ENCODE measurements at regions not wholly inside any gene's neighbourhood (a gene's known extent, or its start where the extent isn't known, plus 50 kb on each side); places are given as distances from the start of the nearest gene placed in this dataset.

DNA sequence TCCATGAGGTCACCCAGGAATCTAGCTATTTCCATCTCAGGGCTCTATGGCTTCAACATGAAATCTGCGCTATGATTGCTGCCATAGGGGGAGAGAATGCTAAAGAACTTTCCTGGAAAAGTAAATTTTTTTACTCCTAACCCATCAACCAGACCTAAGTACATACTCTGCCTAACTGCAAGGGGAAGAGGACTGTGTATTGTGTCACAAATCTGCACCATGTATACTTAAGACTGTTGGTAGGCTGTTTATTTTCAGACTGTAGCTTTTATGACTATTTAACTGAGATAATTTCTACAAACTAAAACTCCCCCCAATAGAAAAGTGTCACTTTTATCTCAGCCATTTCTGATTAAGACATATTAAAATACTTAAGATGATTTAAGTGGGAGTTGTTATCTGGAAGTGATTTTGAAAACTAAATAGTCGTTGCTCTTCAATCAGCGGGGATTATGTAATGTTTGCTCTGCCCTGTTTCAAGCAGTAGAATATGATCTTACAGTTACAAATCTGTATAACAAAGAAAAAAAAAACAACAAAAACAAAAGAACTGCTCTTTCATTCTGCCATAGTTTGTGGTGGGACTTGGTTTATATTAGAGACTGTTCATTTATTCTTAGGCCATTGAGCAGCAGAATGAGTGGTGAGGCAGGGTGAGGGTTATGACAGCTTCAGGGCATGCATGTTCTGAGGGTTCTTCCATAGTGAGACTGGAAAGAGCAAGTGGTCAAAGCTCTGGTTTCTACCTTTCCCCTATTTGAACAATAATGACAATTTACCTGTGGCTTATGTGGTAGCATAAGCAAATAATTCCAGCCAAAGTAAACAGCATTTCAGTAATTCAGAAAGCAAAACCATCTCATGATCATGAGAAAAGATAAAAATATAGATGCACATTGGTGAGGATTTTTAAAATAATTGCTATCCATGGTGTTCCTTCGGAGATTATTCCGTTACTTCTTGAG, 126.3 kb upstream of the CEP162 start:
- TF ChIP-seq, protein P1, sequence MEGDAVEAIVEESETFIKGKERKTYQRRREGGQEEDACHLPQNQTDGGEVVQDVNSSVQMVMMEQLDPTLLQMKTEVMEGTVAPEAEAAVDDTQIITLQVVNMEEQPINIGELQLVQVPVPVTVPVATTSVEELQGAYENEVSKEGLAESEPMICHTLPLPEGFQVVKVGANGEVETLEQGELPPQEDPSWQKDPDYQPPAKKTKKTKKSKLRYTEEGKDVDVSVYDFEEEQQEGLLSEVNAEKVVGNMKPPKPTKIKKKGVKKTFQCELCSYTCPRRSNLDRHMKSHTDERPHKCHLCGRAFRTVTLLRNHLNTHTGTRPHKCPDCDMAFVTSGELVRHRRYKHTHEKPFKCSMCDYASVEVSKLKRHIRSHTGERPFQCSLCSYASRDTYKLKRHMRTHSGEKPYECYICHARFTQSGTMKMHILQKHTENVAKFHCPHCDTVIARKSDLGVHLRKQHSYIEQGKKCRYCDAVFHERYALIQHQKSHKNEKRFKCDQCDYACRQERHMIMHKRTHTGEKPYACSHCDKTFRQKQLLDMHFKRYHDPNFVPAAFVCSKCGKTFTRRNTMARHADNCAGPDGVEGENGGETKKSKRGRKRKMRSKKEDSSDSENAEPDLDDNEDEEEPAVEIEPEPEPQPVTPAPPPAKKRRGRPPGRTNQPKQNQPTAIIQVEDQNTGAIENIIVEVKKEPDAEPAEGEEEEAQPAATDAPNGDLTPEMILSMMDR (IDR thresholded peaks at IDR 0.05), result no peak
- TF ChIP-seq POLR2A (IDR thresholded peaks at IDR 0.05), result no peak
- TF ChIP-seq EP300 (IDR thresholded peaks at IDR 0.05; ENCODE audit: low read depth), result no peak
